SK-N-MC (cell line): ENCODE measurements at regions not wholly inside any gene's neighbourhood (a gene's known extent, or its start where the extent isn't known, plus 50 kb on each side); places are given as distances from the start of the nearest gene placed in this dataset.

ENCODE experiments used
- EZH2 ChIP-seq: fragments of 200-600 bp; sonication (generic); IDR thresholded peaks from one replicate; pipeline ENCODE4 v1.6.1; 2017; ENCODE audit warnings: antibody characterized with exemption
- POLR2AphosphoS5 ChIP-seq: IDR thresholded peaks from 2 replicates; pipeline ENCODE4 v1.6.1; 2012; ENCODE audit warnings: mild to moderate bottlenecking, low read depth, low read length, borderline replicate concordance

- TF ChIP-seq EZH2 (no peak), POLR2AphosphoS5 (no peak)
Observed at GRCh38 chr18:11388755-11389680, 220.4 kb upstream of the SLC35G4 start.
